GM19238 (cell line): ENCODE measurements at regions not wholly inside any gene's neighbourhood (a gene's known extent, or its start where the extent isn't known, plus 50 kb on each side); places are given as distances from the start of the nearest gene placed in this dataset.

Source experiments
- DNase-seq: peaks from one replicate; pipeline ENCODE4 v3.0.0; 2011; ENCODE audit warnings: low spot score; ENCODE audit not compliant: insufficient read length

DNA sequence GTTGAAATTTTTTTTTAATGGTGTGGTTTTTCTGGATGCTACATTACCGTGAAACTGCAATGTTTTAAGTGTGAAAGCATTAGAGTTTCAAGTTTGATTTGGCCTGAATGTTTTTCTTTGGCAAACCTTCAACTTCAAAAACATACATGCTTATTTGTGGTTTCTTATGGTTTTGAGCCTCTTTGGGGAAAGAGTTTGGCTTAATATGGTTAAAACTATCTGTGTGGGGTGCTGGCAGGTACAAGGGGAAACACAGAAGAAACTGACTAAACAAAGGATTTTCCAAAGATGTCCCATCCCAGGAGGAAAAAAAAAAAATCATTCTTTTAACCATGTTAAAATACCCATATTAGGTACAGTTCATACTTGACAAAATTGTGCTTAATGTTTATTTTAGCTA lies 121.1 kb downstream of the HGF start:
- no peak for DNase-seq

GRCh38 chr7:81645435-81645834 lies 124.4 kb downstream of the HGF start:
- no peak for DNase-seq

- no peak for DNase-seq
These were observed 128.0 kb downstream of the HGF start for GRCh38 chr7:81641873-81642272.

DNA sequence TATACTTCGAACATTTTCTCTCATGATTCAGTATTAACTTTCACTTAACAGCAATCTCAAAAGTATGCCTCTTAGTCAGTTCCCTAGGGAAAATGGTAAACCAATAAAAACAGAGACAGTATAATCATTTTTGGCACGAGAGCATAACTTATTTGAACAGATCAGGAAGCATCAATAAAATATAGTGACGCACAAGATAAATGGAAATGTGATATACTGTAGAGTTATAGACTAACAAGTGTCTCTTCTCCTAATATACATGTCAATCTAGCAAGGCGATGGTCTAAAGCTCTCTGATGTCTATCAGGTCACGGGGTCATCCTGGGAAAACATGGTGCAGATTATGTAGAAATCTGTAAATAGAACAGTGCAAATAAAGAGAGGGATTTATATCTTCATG lies 131.6 kb downstream of the HGF start:
- no peak for DNase-seq

DNA sequence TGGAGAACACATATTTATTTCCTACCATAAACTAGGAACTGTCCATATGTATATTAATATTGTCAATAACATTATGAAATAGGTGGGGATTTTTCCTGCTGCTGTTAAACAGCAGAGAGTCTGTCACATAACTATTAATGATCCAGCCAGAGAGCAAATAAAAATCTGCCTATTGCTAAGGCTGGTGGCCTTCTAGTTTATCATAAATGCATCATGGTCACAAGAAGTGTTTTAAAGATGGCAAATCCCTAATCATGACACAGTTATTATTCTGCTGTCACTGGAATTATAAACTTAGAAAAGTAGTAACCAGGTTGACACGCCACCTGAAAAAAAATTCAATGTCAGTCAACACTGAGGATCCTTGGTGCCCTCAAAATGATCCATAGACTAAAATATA lies 132.3 kb downstream of the HGF start:
- DNase-seq: no peak

DNA sequence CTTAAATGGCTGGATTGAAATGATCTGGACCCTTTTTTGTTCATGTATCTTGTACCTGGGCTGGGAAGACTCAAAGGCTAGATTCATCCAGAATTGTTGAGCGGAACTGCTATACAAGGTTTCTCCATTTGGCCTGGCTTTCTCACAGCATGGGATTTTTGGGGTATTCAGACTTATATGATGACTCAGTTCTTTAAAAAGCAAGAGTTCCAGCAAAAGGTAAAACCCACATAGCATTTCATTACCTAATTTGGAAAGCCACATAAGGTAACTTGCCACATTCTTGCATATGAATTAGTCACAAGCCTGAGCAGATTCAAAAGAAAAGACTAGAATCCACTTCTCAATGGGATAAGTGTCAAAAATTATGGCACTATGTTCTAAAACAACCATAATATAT lies 137.4 kb downstream of the HGF start:
- no peak for DNase-seq

- DNase-seq: no peak
These were observed 139.2 kb downstream of the HGF start for GRCh38 chr7:81630600-81630999.

GRCh38 chr7:81629702-81630101 lies 140.1 kb downstream of the HGF start:
- DNase-seq: no peak

GRCh38 chr7:81628951-81629350 lies 140.9 kb downstream of the HGF start:
- no peak for DNase-seq

- no peak for DNase-seq
These were observed 142.1 kb downstream of the HGF start for GRCh38 chr7:81627536-81628287.

DNA sequence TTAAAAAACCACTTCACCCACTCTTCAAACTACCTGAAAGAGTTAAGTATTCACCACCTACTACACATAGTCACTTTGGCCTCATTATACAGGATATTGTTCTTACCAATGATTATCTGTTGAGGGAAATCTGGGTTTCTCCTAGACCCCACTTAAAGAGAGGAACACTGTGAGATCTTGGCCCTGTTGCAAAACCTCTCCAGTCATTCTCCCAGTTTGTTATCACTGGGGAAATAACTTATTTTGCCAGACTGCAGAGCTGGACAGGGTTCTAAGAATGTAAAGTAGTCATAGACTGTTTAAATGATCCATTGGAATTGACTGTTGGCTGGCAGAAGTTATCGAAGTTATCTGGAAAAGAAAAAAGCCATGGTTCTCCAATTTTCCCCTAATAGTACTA lies 143.8 kb downstream of the HGF start:
- DNase-seq: no peak

GRCh38 chr7:81624650-81625631 lies 144.9 kb downstream of the HGF start:
- no peak for DNase-seq

- no peak for DNase-seq
These were observed 145.7 kb downstream of the HGF start for GRCh38 chr7:81624021-81624592.

DNA sequence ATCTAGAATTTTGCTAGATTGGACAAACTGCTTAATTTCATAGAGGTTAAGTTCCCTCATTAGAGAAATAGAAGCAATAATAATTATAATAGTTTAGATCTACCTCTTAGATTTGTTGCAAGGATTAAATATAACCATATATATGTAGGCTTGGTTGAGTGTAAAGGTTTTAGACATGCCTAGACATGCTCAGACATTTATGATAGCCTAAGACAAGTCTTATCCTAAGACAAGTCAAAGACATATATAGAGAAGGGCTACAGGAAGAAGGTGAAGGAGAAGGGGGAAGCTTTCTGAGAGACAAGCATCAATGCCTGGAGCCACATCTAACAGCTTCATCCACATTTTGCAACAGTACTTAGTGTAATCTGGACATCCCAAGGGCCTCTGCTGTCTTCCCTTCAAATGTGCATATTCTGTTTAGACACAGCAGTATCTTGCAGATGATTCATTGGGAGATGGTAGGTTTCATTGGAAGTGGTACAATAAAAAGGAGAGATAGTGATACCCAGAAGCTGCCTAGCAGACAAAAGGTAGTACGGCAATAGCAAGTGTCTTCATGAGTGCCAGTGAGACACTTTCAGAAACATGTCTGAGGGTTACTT lies 146.5 kb downstream of the HGF start:
- no peak for DNase-seq

GRCh38 chr7:81621893-81622292 lies 148.0 kb downstream of the HGF start:
- no peak for DNase-seq

DNA sequence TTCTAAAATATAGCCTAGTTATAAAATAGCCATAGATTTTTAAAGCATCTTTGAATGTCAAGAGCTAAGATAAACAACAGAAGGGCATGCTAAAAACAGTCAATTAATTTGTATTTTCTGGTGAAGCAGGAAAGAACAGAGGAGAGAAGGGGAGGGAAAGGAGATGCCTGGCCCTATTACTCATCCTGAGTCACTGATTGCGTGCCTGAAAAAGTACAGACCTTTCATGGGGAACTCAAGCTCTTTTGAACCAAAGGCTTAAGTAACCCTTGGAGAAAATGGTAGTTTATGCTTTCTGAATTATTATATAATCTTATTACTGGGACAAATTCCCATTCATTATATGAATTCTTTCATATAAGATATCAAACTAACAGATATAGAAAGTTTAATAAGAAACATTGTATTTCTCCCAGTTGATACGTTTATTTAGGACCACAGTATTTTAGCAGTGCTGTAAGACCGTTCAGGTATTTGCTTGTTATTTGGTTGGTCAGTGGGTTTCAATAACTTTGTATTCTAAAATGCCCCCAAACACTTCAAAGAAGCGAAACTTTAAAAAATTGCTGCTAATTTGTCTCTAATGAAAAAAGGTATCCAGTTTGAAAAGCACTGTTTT lies 151.3 kb downstream of the HGF start:
- no peak for DNase-seq

GRCh38 chr7:81616951-81617350 lies 152.9 kb downstream of the HGF start:
- DNase-seq: no peak

- DNase-seq: no peak
These were observed 158.0 kb downstream of the HGF start for GRCh38 chr7:81611805-81612204.

DNA sequence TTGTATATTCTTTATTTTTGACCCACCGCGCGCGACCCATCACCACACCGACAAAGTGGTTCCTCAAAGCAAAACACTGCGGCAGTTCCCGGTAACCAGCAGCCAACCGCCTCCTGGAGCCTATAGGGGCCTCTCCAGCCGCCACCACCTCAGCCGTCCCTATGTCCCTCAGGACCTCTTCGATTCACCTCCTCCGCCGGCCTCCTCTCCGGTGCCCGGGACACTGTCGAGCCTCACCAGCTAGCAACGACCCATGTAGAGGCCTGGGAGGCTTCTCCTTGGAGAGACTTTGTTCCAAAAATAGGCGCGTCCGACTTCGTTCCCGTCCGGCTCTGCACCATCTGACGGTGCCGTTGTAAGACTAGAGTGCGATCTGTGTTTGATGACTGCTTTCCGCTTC lies 158.8 kb downstream of the HGF start:
- DNase-seq: no peak

- no peak for DNase-seq
These were observed 161.0 kb downstream of the HGF start for GRCh38 chr7:81608748-81609382.

- DNase-seq: no peak
These were observed 161.9 kb downstream of the HGF start for GRCh38 chr7:81607987-81608386.
